GM06990 (cell line): ENCODE measurements at regions not wholly inside any gene's neighbourhood (a gene's known extent, or its start where the extent isn't known, plus 50 kb on each side); places are given as distances from the start of the nearest gene placed in this dataset.

ENCODE experiments used
- DNase-seq: peaks from one replicate; pipeline ENCODE4 v3.0.0-alpha.2; 2011; ENCODE audit not compliant: insufficient read length; ENCODE audit errors: extremely low read depth
- H3K27me3 ChIP-seq: replicated peaks from 2 replicates; pipeline ENCODE4 v1.6.0; 2011; ENCODE audit warnings: low read length; ENCODE audit not compliant: control insufficient read depth, insufficient read depth
- H3K36me3 ChIP-seq: 2 replicates; pipeline ENCODE4 v1.5.1; 2011; ENCODE audit warnings: low read length; ENCODE audit not compliant: control insufficient read depth, insufficient read depth
- H3K4me3 ChIP-seq: replicated peaks from 2 replicates; pipeline ENCODE4 v1.5.1; 2011; ENCODE audit warnings: low read depth, mild to moderate bottlenecking, control low read depth, low read length
- TF ChIP-seq, protein P1 (sequence below): IDR thresholded peaks from 2 replicates; pipeline ENCODE4 v1.5.1; 2011; ENCODE audit warnings: low read length, control low read depth, mild to moderate bottlenecking, inconsistent platforms; ENCODE audit not compliant: insufficient read depth, poor library complexity, severe bottlenecking

- TF ChIP-seq, protein P1, sequence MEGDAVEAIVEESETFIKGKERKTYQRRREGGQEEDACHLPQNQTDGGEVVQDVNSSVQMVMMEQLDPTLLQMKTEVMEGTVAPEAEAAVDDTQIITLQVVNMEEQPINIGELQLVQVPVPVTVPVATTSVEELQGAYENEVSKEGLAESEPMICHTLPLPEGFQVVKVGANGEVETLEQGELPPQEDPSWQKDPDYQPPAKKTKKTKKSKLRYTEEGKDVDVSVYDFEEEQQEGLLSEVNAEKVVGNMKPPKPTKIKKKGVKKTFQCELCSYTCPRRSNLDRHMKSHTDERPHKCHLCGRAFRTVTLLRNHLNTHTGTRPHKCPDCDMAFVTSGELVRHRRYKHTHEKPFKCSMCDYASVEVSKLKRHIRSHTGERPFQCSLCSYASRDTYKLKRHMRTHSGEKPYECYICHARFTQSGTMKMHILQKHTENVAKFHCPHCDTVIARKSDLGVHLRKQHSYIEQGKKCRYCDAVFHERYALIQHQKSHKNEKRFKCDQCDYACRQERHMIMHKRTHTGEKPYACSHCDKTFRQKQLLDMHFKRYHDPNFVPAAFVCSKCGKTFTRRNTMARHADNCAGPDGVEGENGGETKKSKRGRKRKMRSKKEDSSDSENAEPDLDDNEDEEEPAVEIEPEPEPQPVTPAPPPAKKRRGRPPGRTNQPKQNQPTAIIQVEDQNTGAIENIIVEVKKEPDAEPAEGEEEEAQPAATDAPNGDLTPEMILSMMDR: peak; percentile 52
- Histone ChIP-seq H3K36me3 (no peaks in the 10 kb centered on the region), H3K27me3 (no peaks in the 10 kb centered on the region), H3K4me3 (no peak overlapping the region)
- no peak for DNase-seq
These were observed 66.3 kb upstream of the DST start for GRCh38 chr6:56708810-56709597.

DNA sequence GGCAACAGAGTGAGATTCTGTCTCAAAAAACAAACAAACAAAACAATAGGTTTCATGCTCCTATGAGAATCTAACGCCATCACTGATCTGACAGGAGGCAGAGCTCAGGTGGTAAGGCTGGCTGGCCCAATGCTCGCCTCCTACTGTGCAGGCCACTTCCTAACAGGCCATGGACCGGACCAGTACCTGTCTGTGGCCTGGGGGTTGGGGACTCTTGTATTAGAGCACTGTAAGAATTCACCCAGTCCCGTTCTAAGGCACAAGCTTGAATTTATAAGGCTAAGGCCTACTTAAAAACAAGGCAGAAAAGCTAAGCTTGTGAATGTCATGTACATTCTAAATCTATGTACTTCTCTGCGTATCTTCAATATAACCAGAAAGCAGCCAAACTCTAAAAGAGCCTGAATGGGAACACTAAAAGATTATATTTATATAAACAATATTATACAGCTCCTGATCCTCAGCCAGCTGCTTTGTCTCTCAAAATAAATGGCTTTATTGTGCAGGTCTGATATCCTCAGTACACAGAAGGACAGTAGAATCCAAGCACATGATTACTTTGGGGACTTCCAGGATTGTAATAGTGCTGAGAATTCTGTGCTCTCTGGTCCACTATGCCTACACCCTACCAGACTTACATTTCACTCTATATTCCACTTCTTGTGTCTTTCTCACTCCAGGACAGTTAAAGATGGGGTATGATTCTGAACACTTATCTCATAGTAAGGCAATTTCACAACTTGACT, 64.5 kb upstream of the DST start:
- TF ChIP-seq, protein P1: no peak

GRCh38 chr6:56699066-56699654, 56.5 kb upstream of the DST start:
- TF ChIP-seq, protein P1: peak; percentile 34
- H3K27me3 ChIP-seq: no peaks in the 10 kb centered on the region
- no peak overlapping the region for H3K4me3 ChIP-seq
- no peaks in the 10 kb centered on the region; the same call in 1 of the 2 replicates for H3K36me3 ChIP-seq
- no peak for DNase-seq

More for the DNA sequence above, 64.5 kb upstream of the DST start:
- no peaks in the 10 kb centered on the region for H3K27me3 ChIP-seq
- H3K4me3 ChIP-seq: no peak overlapping the region
- no peak for DNase-seq
- no peaks in the 10 kb centered on the region for H3K36me3 ChIP-seq

DNA sequence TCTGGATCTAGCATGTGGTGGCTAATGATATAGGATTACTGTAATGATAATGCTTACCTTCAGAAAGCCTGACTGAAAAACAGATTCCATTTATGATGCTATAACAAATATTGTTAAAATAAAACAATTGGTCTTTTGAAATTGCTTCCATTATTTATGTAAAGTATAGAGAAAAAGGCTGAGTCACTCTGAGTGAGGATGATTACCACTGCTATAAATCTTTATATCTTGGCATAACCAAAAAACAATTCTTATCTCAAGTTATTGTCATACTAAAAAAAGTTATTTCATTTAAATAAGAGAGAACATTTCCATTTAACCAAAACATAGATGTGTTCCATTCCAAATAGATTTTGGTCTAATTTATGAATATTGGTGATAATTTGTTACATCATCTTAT, 53.0 kb upstream of the DST start:
- DNase-seq: no peak
- TF ChIP-seq, protein P1: no peak
- no peaks in the 10 kb centered on the region; the same call in 1 of the 2 replicates for H3K36me3 ChIP-seq
- no peaks in the 10 kb centered on the region for H3K27me3 ChIP-seq
- no peak overlapping the region for H3K4me3 ChIP-seq

- H3K36me3 ChIP-seq: no peaks in the 10 kb centered on the region; the same call in 1 of the 2 replicates
- TF ChIP-seq, protein P1: no peak
- no peak overlapping the region for H3K4me3 ChIP-seq
- DNase-seq: no peak
- no peaks in the 10 kb centered on the region for H3K27me3 ChIP-seq
These were observed 51.3 kb upstream of the DST start for GRCh38 chr6:56694002-56694401.
